H9 (cell line): ENCODE measurements at regions not wholly inside any gene's neighbourhood (a gene's known extent, or its start where the extent isn't known, plus 50 kb on each side); places are given as distances from the start of the nearest gene placed in this dataset.
A peak's percentile ranks its signal among the peaks of the same experiment; 100 is the strongest.

Experiments
- DNase-seq: peaks from one replicate; pipeline ENCODE4 v3.0.0-alpha.2; 2017
- H2AFZ ChIP-seq: one replicate; pipeline ENCODE4 v1.6.1; 2013; ENCODE audit warnings: mild to moderate bottlenecking, low read length, control low read depth, moderate library complexity
- H2AK5ac ChIP-seq: 2 replicates; pipeline ENCODE4 v1.6.1; 2013; ENCODE audit warnings: low read length, control low read depth, mixed read lengths; ENCODE audit not compliant: insufficient read length
- H2BK120ac ChIP-seq: one replicate; pipeline ENCODE4 v1.6.1; 2013; ENCODE audit warnings: low read depth, mild to moderate bottlenecking, low read length, control low read depth, inconsistent platforms; ENCODE audit not compliant: poor library complexity, severe bottlenecking
- H2BK12ac ChIP-seq: 2 replicates; pipeline ENCODE4 v1.6.1; 2013; ENCODE audit warnings: low read length, control low read depth, mixed read lengths, low read depth; ENCODE audit not compliant: insufficient read length
- H2BK15ac ChIP-seq: 2 replicates; pipeline ENCODE4 v1.6.1; 2013; ENCODE audit warnings: low read depth, low read length, control low read depth
- H2BK20ac ChIP-seq: one replicate; pipeline ENCODE4 v1.6.1; 2013; ENCODE audit warnings: low read depth, mild to moderate bottlenecking, low read length, control low read depth, inconsistent platforms; ENCODE audit not compliant: poor library complexity, severe bottlenecking
- H2BK5ac ChIP-seq: 2 replicates; pipeline ENCODE4 v1.6.1; 2013; ENCODE audit warnings: low read length, control low read depth, mixed read lengths; ENCODE audit not compliant: insufficient read length
- H3K14ac ChIP-seq: 2 replicates; pipeline ENCODE4 v1.6.1; 2013; ENCODE audit warnings: low read length, control low read depth; ENCODE audit not compliant: insufficient read depth
- H3K18ac ChIP-seq: 2 replicates; pipeline ENCODE4 v1.6.1; 2013; ENCODE audit warnings: low read depth, mild to moderate bottlenecking, mixed read lengths, low read length, control low read depth; ENCODE audit not compliant: insufficient read length
- H3K23ac ChIP-seq: 2 replicates; pipeline ENCODE4 v1.6.1; 2013; ENCODE audit warnings: low read length, control low read depth, mixed read lengths, low read depth; ENCODE audit not compliant: insufficient read length
- H3K23me2 ChIP-seq: 2 replicates; pipeline ENCODE4 v1.6.1; 2013; ENCODE audit warnings: low read depth, mild to moderate bottlenecking, mixed read lengths, low read length, control low read depth; ENCODE audit not compliant: insufficient read length, poor library complexity, severe bottlenecking
- H3K27ac ChIP-seq: 2 replicates; pipeline ENCODE4 v1.5.1; 2013; ENCODE audit warnings: low read length, control low read depth, mixed read lengths, low read depth; ENCODE audit not compliant: insufficient read length
- H3K27me3 ChIP-seq: 2 replicates; pipeline ENCODE4 v1.6.1; 2013; ENCODE audit warnings: low read length, control low read depth, inconsistent platforms; ENCODE audit not compliant: insufficient read depth
- H3K4ac ChIP-seq: 2 replicates; pipeline ENCODE4 v1.6.1; 2013; ENCODE audit warnings: low read depth, mild to moderate bottlenecking, control low read depth, inconsistent platforms, low read length, moderate library complexity
- H3K4me1 ChIP-seq: 2 replicates; pipeline ENCODE4 v1.6.1; 2013; ENCODE audit warnings: low read length, control low read depth, inconsistent platforms; ENCODE audit not compliant: insufficient read depth
- H3K4me2 ChIP-seq: 2 replicates; pipeline ENCODE4 v1.6.1; 2013; ENCODE audit warnings: low read length, control low read depth, mixed read lengths; ENCODE audit not compliant: insufficient read length, insufficient read depth
- H3K56ac ChIP-seq: 2 replicates; pipeline ENCODE4 v1.6.1; 2013; ENCODE audit warnings: low read depth, mild to moderate bottlenecking, mixed read lengths, low read length, control low read depth; ENCODE audit not compliant: insufficient read length
- H3K79me1 ChIP-seq: 2 replicates; pipeline ENCODE4 v1.6.1; 2013; ENCODE audit warnings: low read depth, mild to moderate bottlenecking, moderate library complexity, low read length, control low read depth, inconsistent platforms; ENCODE audit not compliant: insufficient read depth, poor library complexity, severe bottlenecking
- H3K79me2 ChIP-seq: 2 replicates; pipeline ENCODE4 v1.6.1; 2013; ENCODE audit warnings: low read length, control low read depth, inconsistent platforms; ENCODE audit not compliant: insufficient read depth
- H3K9ac ChIP-seq: 2 replicates; pipeline ENCODE4 v1.6.1; 2013; ENCODE audit warnings: low read length, control low read depth, mixed read lengths; ENCODE audit not compliant: insufficient read length; ENCODE audit errors: extremely low read depth
- H3K9me3 ChIP-seq: one replicate; pipeline ENCODE4 v1.6.1; 2013; ENCODE audit warnings: low read depth, low read length, inconsistent platforms; ENCODE audit not compliant: control insufficient read depth
- H3T11ph ChIP-seq: one replicate; pipeline ENCODE4 v1.6.1; 2013; ENCODE audit warnings: mild to moderate bottlenecking, low read length, control low read depth, inconsistent platforms
- H4K20me1 ChIP-seq: one replicate; pipeline ENCODE4 v1.6.1; 2013; ENCODE audit not compliant: control insufficient read depth, insufficient read length, insufficient read depth
- H4K5ac ChIP-seq: 2 replicates; pipeline ENCODE4 v1.6.1; 2013; ENCODE audit warnings: low read depth, mild to moderate bottlenecking, mixed read lengths, low read length, control low read depth; ENCODE audit not compliant: insufficient read length
- H4K8ac ChIP-seq: replicated peaks from 2 replicates; pipeline ENCODE4 v1.6.1; 2013; ENCODE audit warnings: low read length, control low read depth, mixed read lengths, low read depth; ENCODE audit not compliant: insufficient read length
- H4K91ac ChIP-seq: 2 replicates; pipeline ENCODE4 v1.6.1; 2013; ENCODE audit warnings: low read depth, mild to moderate bottlenecking, moderate library complexity, mixed read lengths, low read length, control low read depth; ENCODE audit not compliant: insufficient read length
- H3K27ac Mint-ChIP-seq, 3 experiments: 2 replicates in 2 of 3; 3 replicates in 1 of 3; pipeline ENCODE4 v1.8.0; 2020 to 2021; ENCODE audit warnings: mixed read lengths in 3 of 3, mild to moderate bottlenecking in 1 of 3, moderate library complexity in 1 of 3
- H3K27me3 Mint-ChIP-seq: 2 replicates; pipeline ENCODE4 v1.8.0; 2021; ENCODE audit warnings: low read depth, mild to moderate bottlenecking, moderate library complexity, mixed read lengths
- H3K36me3 Mint-ChIP-seq, 3 experiments: 2 replicates in 2 of 3; 3 replicates in 1 of 3; pipeline ENCODE4 v1.8.0; 2020 to 2021; ENCODE audit warnings: low read depth in 3 of 3, mixed read lengths in 3 of 3; ENCODE audit not compliant: insufficient read depth in 1 of 3
- H3K4me1 Mint-ChIP-seq, 2 experiments: 2 replicates each; pipeline ENCODE4 v1.8.0; 2020; ENCODE audit warnings: mixed read lengths in 2 of 2
- H3K4me3 Mint-ChIP-seq, 2 experiments: 2 replicates in 1 of 2; 3 replicates in 1 of 2; pipeline ENCODE4 v1.8.0; 2020 to 2021; ENCODE audit warnings: mild to moderate bottlenecking in 2 of 2, mixed read lengths in 2 of 2, moderate library complexity in 1 of 2
- H3K9me3 Mint-ChIP-seq, 2 experiments: 2 replicates in 1 of 2; 3 replicates in 1 of 2; pipeline ENCODE4 v1.8.0; 2020; ENCODE audit warnings: mild to moderate bottlenecking in 2 of 2, mixed read lengths in 2 of 2, moderate library complexity in 1 of 2
- CTCF ChIP-seq: fragments of 200-600 bp; sonication (generic); conservative IDR thresholded peaks from 3 replicates; pipeline ENCODE4 v1.8.0; 2021; ENCODE audit warnings: antibody characterized with exemption, mild to moderate bottlenecking
- WGBS: extraction: QIAGEN DNeasy Blood & Tissue Kit; methylation state at CpG from one replicate; pipeline ENCODE4 v1.1.7; 2013; ENCODE audit warnings: missing lambda C conversion rate, low lambda C conversion rate, mixed read lengths; ENCODE audit not compliant: insufficient read length; ENCODE audit errors: extremely low coverage; 5-methylcytosine and 5-hydroxymethylcytosine counted together

GRCh38 chr5:2187156-2187555 lies 304.4 kb upstream of the IRX4 start:
- Histone ChIP-seq H3K79me2 (no peaks in the 10 kb centered on the region), H3K4ac (no peak overlapping the region), H4K5ac (no peak overlapping the region), H3K56ac (no peak overlapping the region), H2BK12ac (no peak overlapping the region), H2AFZ (no peak overlapping the region), H2BK120ac (no peak overlapping the region), H2BK15ac (peak overlapping the region; percentile 37; the same call in 1 of the 2 replicates), H3K79me1 (no peaks in the 10 kb centered on the region), H3T11ph (no peak overlapping the region), H3K9ac (no peak overlapping the region), H3K23ac (no peak overlapping the region), H3K9me3 (no peaks in the 10 kb centered on the region), H3K23me2 (no peaks in the 10 kb centered on the region), H3K4me1 (no peaks in the 10 kb centered on the region), H4K91ac (no peak overlapping the region), H3K4me2 (no peak overlapping the region), H2AK5ac (no peak overlapping the region), H3K27ac (no peak overlapping the region), H3K27me3 (no peaks in the 10 kb centered on the region), H3K14ac (no peak overlapping the region), H4K8ac (no peak overlapping the region), H4K20me1 (no peaks in the 10 kb centered on the region), H2BK5ac (no peak overlapping the region), H3K18ac (no peak overlapping the region), H2BK20ac (no peak overlapping the region)
- Mint-ChIP-seq H3K36me3 (no peaks in the 10 kb centered on the region), H3K27me3 (no peaks in the 10 kb centered on the region; the same call in 1 of the 2 replicates), H3K9me3 (no peaks in the 10 kb centered on the region), H3K4me1 (no peaks in the 10 kb centered on the region), H3K27ac (no peak overlapping the region), H3K4me3 (no peak overlapping the region)
- no peak for DNase-seq
- no CpG with 5 or more reads among the region's 11 CpGs for WGBS
- no peak for TF ChIP-seq CTCF
